A549 (cell line): ENCODE measurements at regions not wholly inside any gene's neighbourhood (a gene's known extent, or its start where the extent isn't known, plus 50 kb on each side); places are given as distances from the start of the nearest gene placed in this dataset.

Experiments
- ATAC-seq, 2 experiments: fragments of 200-7000 bp in 1 of 2; fragments of >200 bp in 1 of 2; cut with Nextera tagmentation in 1 of 2; cut with Tn5 transposase in 1 of 2; 3 replicates each; pipeline versions ENCODE4 v1.8.0 to v1.9.1; 2018 to 2020; ENCODE audit warnings: mild to moderate bottlenecking in 1 of 2, moderate library complexity in 1 of 2
- CTCF ChIA-PET: fragments of 300-600 bp; sonication (Branson Sonifier 250); formaldehyde crosslinking; extraction: SDS; loops from one replicate; lab custom pipeline; 2021; ENCODE audit warnings: antibody characterized with exemption, inconsistent platforms; lab: Yijun Ruan, JAX
- POLR2A ChIA-PET: fragments of 350-600 bp; formaldehyde crosslinking; extraction: SDS; loops from one replicate; lab custom pipeline; 2021; ENCODE audit warnings: antibody characterized with exemption, inconsistent platforms; lab: Yijun Ruan, JAX
- DNase-seq, 2 experiments: peaks; one replicate each; pipeline versions ENCODE4 v3.0.0 to v3.0.0-alpha.2; 2011 to 2016; ENCODE audit warnings: low read depth in 1 of 2, low spot score in 1 of 2
- FAIRE-seq: peaks from 2 replicates; lab custom pipeline; 2011; peaks lifted over from hg19 to GRCh38; lab: Jason Lieb, UNC
- H3K27ac ChIP-seq, 2 experiments: fragments of >200 bp; sonication (Bioruptor Twin); formaldehyde crosslinking; 3 replicates each; pipeline ENCODE4 v1.5.1; 2016 to 2017
- H3K4me1 ChIP-seq: fragments of >200 bp; sonication (Bioruptor Twin); formaldehyde crosslinking; 3 replicates; pipeline ENCODE4 v1.6.1; 2016
- H3K4me2 ChIP-seq: fragments of >200 bp; sonication (Bioruptor Twin); formaldehyde crosslinking; 3 replicates; pipeline ENCODE4 v1.6.1; 2016
- H3K4me3 ChIP-seq: fragments of >200 bp; sonication (Bioruptor Twin); formaldehyde crosslinking; 3 replicates; pipeline ENCODE4 v1.5.1; 2016
- H3K9me3 ChIP-seq: fragments of >200 bp; sonication (Bioruptor Twin); formaldehyde crosslinking; 3 replicates; pipeline ENCODE4 v1.6.1; 2016
- ATOH8 ChIP-seq: fragments of 250-450 bp; sonication (Bioruptor Pico); IDR thresholded peaks from 2 replicates; pipeline ENCODE4 v1.5.0; 2020; ENCODE audit warnings: low read depth, mild to moderate bottlenecking, moderate library complexity
- BCL3 ChIP-seq: fragments of >200 bp; sonication (Bioruptor Twin); formaldehyde crosslinking; IDR thresholded peaks from 3 replicates; pipeline ENCODE4 v1.6.1; 2016
- BHLHE40 ChIP-seq: IDR thresholded peaks from 2 replicates; pipeline ENCODE4 v1.6.1; 2012; ENCODE audit warnings: low read depth, low read length, inconsistent platforms
- CEBPB ChIP-seq, 2 experiments: fragments of >200 bp in 1 of 2; sonication (Bioruptor Twin) in 1 of 2; formaldehyde crosslinking in 1 of 2; IDR thresholded peaks; 2 replicates each; pipeline ENCODE4 v1.6.1; 2012 to 2016
- CTCF ChIP-seq: fragments of >200 bp; sonication (Bioruptor Twin); formaldehyde crosslinking; IDR thresholded peaks from 3 replicates; pipeline ENCODE4 v1.5.1; 2016
- E2F6 ChIP-seq: IDR thresholded peaks from 2 replicates; pipeline ENCODE4 v1.6.1; 2012; ENCODE audit warnings: low read depth, borderline replicate concordance
- EHMT2 ChIP-seq: fragments of 200-600 bp; sonication (generic); IDR thresholded peaks from 2 replicates; pipeline ENCODE4 v1.6.1; 2016; ENCODE audit warnings: antibody characterized with exemption, low read depth, mild to moderate bottlenecking, moderate library complexity
- ESRRA ChIP-seq: fragments of 150-350 bp; IDR thresholded peaks from 2 replicates; pipeline ENCODE4 v1.6.1; 2014; ENCODE audit warnings: mild to moderate bottlenecking, low read length, borderline replicate concordance
- FOSB ChIP-seq: fragments of 250-450 bp; sonication (Bioruptor Pico); IDR thresholded peaks from 2 replicates; pipeline ENCODE4 v1.5.0; 2020; ENCODE audit warnings: mild to moderate bottlenecking, moderate library complexity
- FOXS1 ChIP-seq: fragments of 250-450 bp; sonication (Bioruptor Pico); IDR thresholded peaks from 2 replicates; pipeline ENCODE4 v1.5.0; 2020; ENCODE audit warnings: mild to moderate bottlenecking, moderate library complexity
- GATA3 ChIP-seq: IDR thresholded peaks from 2 replicates; pipeline ENCODE4 v1.6.1; 2012; ENCODE audit warnings: borderline replicate concordance
- HEYL ChIP-seq: fragments of 250-450 bp; sonication (Bioruptor Pico); IDR thresholded peaks from 2 replicates; pipeline ENCODE4 v1.8.0; 2021; ENCODE audit warnings: mild to moderate bottlenecking, moderate library complexity
- HOXB13 ChIP-seq: fragments of 250-450 bp; sonication (Bioruptor Pico); IDR thresholded peaks from 2 replicates; pipeline ENCODE4 v1.5.0; 2020; ENCODE audit warnings: low read depth, mild to moderate bottlenecking, moderate library complexity
- JUNB ChIP-seq: fragments of >200 bp; sonication (Bioruptor Twin); formaldehyde crosslinking; IDR thresholded peaks from 2 replicates; pipeline ENCODE4 v1.6.1; 2016
- KDM1A ChIP-seq: fragments of 200-600 bp; sonication (generic); IDR thresholded peaks from 2 replicates; pipeline ENCODE4 v1.6.1; 2016; ENCODE audit warnings: low read depth, mild to moderate bottlenecking
- PBX3 ChIP-seq: IDR thresholded peaks from 2 replicates; pipeline ENCODE4 v1.6.1; 2012
- RARB ChIP-seq: fragments of 250-450 bp; sonication (Bioruptor Pico); IDR thresholded peaks from 2 replicates; pipeline ENCODE4 v1.8.0; 2021; ENCODE audit warnings: mild to moderate bottlenecking, moderate library complexity
- REST ChIP-seq: fragments of 200-600 bp; sonication (generic); IDR thresholded peaks from 2 replicates; pipeline ENCODE4 v1.6.1; 2016; ENCODE audit warnings: antibody characterized with exemption, mild to moderate bottlenecking, moderate library complexity
- SMC3 ChIP-seq: fragments of >200 bp; sonication (Bioruptor Twin); formaldehyde crosslinking; IDR thresholded peaks from 3 replicates; pipeline ENCODE4 v1.6.1; 2018; ENCODE audit warnings: inconsistent platforms
- TP53 ChIP-seq: fragments of 250-450 bp; sonication (Bioruptor Pico); IDR thresholded peaks from 2 replicates; pipeline ENCODE4 v1.5.0; 2021; ENCODE audit warnings: mild to moderate bottlenecking, moderate library complexity
- ZSCAN20 ChIP-seq: fragments of 250-450 bp; sonication (Bioruptor Pico); IDR thresholded peaks from 2 replicates; pipeline ENCODE4 v1.8.0; 2022; ENCODE audit warnings: mild to moderate bottlenecking, moderate library complexity
- WGBS: methylation state at CpG from one replicate; pipeline ENCODE4 v1.1.6; 2017; ENCODE audit errors: missing lambda C conversion rate; 5-methylcytosine and 5-hydroxymethylcytosine counted together

- no peak for TF ChIP-seq BCL3
Observed at GRCh38 chr1:200238311-200238710, 171.5 kb downstream of the ZNF281 start (continued).

GRCh38 chr1:200237066-200237465, 172.8 kb downstream of the ZNF281 start:
- Histone ChIP-seq H3K4me1 (peaks cover 15% of the 10 kb centered on the region), H3K27ac (no peak overlapping the region), H3K4me3 (no peak overlapping the region), H3K9me3 (no peaks in the 10 kb centered on the region), H3K4me2 (no peak overlapping the region)
- CTCF ChIA-PET = interaction anchor here (1.7 kb wide), 1 partner anchor 18 kb away, joined by 3 read pairs; no protein-coding TSS in a partner anchor
- POLR2A ChIA-PET = no interaction called here
- FAIRE-seq (no peak), ATAC-seq (no peak), DNase-seq (no peak)
- 97% methylated on average over 5 of the region's 5 CpGs for WGBS
- TF ChIP-seq EHMT2 (no peak), REST (no peak), ZSCAN20 (CRISPR knock-in tag) (no peak), BHLHE40 (no peak), ESRRA (no peak), E2F6 (no peak), KDM1A (no peak), HEYL (CRISPR knock-in tag) (no peak), RARB (CRISPR knock-in tag) (no peak), ATOH8 (CRISPR knock-in tag) (no peak), JUNB (no peak), FOSB (no peak), BCL3 (no peak), SMC3 (no peak), CEBPB (IDR thresholded peaks at IDR 0.05) (no peak), TP53 (CRISPR knock-in tag) (no peak)

GRCh38 chr1:200234938-200235337, 174.9 kb downstream of the ZNF281 start:
- ATAC-seq (no peak), FAIRE-seq (no peak), DNase-seq (no peak)
- no peaks in the 10 kb centered on the region for H3K9me3 ChIP-seq
- H3K4me2 ChIP-seq = no peak overlapping the region
- ChIA-PET CTCF (interaction anchor here (2.0 kb wide), 1 partner anchor 9 kb away, joined by 5 read pairs; no protein-coding TSS in a partner anchor), POLR2A (no interaction called here)
- no peak overlapping the region for H3K4me3 ChIP-seq
- WGBS = 81% methylated on average over 2 of the region's 2 CpGs
- H3K4me1 ChIP-seq = peaks cover 23% of the 10 kb centered on the region
- H3K27ac ChIP-seq = no peak overlapping the region
- no peak for TF ChIP-seq GATA3
- no peak for TF ChIP-seq HOXB13 (CRISPR knock-in tag)
- no peak for TF ChIP-seq CTCF
- no peak for TF ChIP-seq BCL3
- TF ChIP-seq ESRRA = no peak
- no peak for TF ChIP-seq PBX3
- TF ChIP-seq FOXS1 (CRISPR knock-in tag) = no peak
